ENCODE measurements at regions not wholly inside any gene's neighbourhood (a gene's known extent, or its start where the extent isn't known, plus 50 kb on each side); places are given as distances from the start of the nearest gene placed in this dataset.

- TF ChIP-seq, protein P1, sequence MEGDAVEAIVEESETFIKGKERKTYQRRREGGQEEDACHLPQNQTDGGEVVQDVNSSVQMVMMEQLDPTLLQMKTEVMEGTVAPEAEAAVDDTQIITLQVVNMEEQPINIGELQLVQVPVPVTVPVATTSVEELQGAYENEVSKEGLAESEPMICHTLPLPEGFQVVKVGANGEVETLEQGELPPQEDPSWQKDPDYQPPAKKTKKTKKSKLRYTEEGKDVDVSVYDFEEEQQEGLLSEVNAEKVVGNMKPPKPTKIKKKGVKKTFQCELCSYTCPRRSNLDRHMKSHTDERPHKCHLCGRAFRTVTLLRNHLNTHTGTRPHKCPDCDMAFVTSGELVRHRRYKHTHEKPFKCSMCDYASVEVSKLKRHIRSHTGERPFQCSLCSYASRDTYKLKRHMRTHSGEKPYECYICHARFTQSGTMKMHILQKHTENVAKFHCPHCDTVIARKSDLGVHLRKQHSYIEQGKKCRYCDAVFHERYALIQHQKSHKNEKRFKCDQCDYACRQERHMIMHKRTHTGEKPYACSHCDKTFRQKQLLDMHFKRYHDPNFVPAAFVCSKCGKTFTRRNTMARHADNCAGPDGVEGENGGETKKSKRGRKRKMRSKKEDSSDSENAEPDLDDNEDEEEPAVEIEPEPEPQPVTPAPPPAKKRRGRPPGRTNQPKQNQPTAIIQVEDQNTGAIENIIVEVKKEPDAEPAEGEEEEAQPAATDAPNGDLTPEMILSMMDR (IDR thresholded peaks at IDR 0.05) = no peak
- TF ChIP-seq POLR2A (IDR thresholded peaks at IDR 0.05) (no peak), POLR2AphosphoS5 (IDR thresholded peaks at IDR 0.05) (no peak), EP300 (IDR thresholded peaks at IDR 0.05) (no peak)
Measured at GRCh38 chr3:117068301-117068700, 358.7 kb downstream of the TUSC7 start.
